22Rv1 (cell line): ENCODE measurements at regions not wholly inside any gene's neighbourhood (a gene's known extent, or its start where the extent isn't known, plus 50 kb on each side); places are given as distances from the start of the nearest gene placed in this dataset.

Experiments used
- ZFX ChIP-seq: fragments of 450-650 bp; IDR thresholded peaks from 2 replicates; pipeline ENCODE4 v1.6.1; 2017; ENCODE audit warnings: antibody characterized with exemption, borderline replicate concordance
- TF ChIP-seq, protein P1 (sequence below): fragments of 450-650 bp; IDR thresholded peaks from 2 replicates; pipeline ENCODE4 v1.5.1; 2017; ENCODE audit warnings: mild to moderate bottlenecking

DNA sequence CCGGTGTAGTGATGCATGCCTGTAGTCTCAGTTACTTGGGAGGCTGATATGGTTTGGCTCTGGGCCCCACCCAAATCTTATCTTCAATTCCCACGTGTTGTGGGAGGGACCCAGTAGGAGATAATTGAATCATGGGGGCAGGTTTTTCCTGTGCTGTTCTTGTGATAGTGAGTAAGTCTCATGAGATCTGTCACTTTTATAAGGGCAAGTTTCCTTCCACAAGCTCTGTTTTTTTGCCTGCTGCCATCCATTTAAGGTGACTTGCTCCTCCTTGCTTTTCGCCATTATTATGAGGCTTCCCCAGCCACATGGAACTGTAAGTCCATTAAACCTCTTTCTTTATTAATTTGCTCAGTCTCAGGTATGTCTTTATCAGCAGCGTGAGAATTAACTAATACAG lies 566.7 kb upstream of the NECTIN3 start:
- TF ChIP-seq, protein P1, sequence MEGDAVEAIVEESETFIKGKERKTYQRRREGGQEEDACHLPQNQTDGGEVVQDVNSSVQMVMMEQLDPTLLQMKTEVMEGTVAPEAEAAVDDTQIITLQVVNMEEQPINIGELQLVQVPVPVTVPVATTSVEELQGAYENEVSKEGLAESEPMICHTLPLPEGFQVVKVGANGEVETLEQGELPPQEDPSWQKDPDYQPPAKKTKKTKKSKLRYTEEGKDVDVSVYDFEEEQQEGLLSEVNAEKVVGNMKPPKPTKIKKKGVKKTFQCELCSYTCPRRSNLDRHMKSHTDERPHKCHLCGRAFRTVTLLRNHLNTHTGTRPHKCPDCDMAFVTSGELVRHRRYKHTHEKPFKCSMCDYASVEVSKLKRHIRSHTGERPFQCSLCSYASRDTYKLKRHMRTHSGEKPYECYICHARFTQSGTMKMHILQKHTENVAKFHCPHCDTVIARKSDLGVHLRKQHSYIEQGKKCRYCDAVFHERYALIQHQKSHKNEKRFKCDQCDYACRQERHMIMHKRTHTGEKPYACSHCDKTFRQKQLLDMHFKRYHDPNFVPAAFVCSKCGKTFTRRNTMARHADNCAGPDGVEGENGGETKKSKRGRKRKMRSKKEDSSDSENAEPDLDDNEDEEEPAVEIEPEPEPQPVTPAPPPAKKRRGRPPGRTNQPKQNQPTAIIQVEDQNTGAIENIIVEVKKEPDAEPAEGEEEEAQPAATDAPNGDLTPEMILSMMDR, result no peak
- TF ChIP-seq ZFX, result no peak
